NB4 (cell line): ENCODE measurements at regions not wholly inside any gene's neighbourhood (a gene's known extent, or its start where the extent isn't known, plus 50 kb on each side); places are given as distances from the start of the nearest gene placed in this dataset.
"Not testable (repeated sequence)": the region's sequence is repeated elsewhere in the genome, so short reads cannot be mapped to it uniquely, and the experiment has no call there.

Experiments used
- POLR2A ChIP-seq: IDR thresholded peaks from 2 replicates; pipeline ENCODE4 v1.6.1; 2011; ENCODE audit warnings: mild to moderate bottlenecking; ENCODE audit not compliant: insufficient read length; ENCODE audit errors: extremely low read depth
- TF ChIP-seq, protein P1 (sequence below): IDR thresholded peaks from one replicate; pipeline ENCODE4 v1.5.1; 2012; ENCODE audit warnings: low read depth, low read length

DNA sequence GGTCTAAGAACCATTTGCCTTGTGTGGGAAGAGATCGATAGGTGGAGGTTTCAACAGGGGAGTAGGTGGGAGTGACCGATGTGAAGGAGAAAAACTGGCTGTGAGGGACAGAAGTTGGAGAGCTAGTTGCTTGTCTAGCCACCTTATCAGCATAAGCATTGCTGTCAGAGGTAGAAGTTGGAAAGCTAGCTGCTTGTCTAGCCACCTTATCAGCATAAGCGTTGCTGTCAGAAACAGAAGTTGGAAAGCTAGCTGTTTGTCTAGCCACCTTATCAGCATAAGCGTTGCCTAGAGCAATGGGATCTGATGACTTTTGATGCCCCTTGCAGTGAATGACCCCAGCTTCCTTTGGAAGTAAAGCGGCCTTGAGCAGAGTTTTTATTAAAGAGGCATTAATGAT lies 784.6 kb upstream of the GOT2 start:
- TF ChIP-seq, protein P1, sequence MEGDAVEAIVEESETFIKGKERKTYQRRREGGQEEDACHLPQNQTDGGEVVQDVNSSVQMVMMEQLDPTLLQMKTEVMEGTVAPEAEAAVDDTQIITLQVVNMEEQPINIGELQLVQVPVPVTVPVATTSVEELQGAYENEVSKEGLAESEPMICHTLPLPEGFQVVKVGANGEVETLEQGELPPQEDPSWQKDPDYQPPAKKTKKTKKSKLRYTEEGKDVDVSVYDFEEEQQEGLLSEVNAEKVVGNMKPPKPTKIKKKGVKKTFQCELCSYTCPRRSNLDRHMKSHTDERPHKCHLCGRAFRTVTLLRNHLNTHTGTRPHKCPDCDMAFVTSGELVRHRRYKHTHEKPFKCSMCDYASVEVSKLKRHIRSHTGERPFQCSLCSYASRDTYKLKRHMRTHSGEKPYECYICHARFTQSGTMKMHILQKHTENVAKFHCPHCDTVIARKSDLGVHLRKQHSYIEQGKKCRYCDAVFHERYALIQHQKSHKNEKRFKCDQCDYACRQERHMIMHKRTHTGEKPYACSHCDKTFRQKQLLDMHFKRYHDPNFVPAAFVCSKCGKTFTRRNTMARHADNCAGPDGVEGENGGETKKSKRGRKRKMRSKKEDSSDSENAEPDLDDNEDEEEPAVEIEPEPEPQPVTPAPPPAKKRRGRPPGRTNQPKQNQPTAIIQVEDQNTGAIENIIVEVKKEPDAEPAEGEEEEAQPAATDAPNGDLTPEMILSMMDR = not testable (repeated sequence)
- TF ChIP-seq POLR2A = not testable (repeated sequence)
